ENCODE measurements at regions not wholly inside any gene's neighbourhood (a gene's known extent, or its start where the extent isn't known, plus 50 kb on each side); places are given as distances from the start of the nearest gene placed in this dataset.

DNA sequence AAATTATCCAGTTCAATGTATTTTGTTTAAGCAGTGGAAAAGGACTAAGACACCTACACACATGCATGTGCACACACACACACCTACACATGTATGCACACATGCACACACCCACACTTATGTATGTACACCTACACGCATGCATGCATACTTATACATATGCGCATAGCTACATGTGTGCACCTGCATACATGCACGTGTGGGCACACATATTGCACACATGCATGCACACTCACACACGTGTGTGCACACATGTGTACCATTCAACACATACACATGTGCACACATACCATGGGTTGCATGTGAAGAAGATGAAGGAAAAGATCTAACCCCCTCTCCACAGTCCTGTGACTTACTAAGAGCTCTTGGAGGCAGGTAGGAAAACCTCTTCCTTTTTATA is 122.0 kb upstream of the MAFB start:
- TF ChIP-seq, protein P1, sequence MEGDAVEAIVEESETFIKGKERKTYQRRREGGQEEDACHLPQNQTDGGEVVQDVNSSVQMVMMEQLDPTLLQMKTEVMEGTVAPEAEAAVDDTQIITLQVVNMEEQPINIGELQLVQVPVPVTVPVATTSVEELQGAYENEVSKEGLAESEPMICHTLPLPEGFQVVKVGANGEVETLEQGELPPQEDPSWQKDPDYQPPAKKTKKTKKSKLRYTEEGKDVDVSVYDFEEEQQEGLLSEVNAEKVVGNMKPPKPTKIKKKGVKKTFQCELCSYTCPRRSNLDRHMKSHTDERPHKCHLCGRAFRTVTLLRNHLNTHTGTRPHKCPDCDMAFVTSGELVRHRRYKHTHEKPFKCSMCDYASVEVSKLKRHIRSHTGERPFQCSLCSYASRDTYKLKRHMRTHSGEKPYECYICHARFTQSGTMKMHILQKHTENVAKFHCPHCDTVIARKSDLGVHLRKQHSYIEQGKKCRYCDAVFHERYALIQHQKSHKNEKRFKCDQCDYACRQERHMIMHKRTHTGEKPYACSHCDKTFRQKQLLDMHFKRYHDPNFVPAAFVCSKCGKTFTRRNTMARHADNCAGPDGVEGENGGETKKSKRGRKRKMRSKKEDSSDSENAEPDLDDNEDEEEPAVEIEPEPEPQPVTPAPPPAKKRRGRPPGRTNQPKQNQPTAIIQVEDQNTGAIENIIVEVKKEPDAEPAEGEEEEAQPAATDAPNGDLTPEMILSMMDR (conservative IDR thresholded peaks at IDR 0.05; ENCODE audit: low read depth, low read length), result no peak
- no peak for TF ChIP-seq EZH2 (IDR thresholded peaks at IDR 0.05; ENCODE audit: borderline replicate concordance, low read depth, low read length, poor library complexity, severe bottlenecking)

All from A673 (cell line).